Epithelial cell of esophagus (primary cell): ENCODE measurements at regions not wholly inside any gene's neighbourhood (a gene's known extent, or its start where the extent isn't known, plus 50 kb on each side); places are given as distances from the start of the nearest gene placed in this dataset.

Experiments used
- DNase-seq: peaks from one replicate; pipeline ENCODE4 v3.0.0; 2010; ENCODE audit warnings: low read depth
- H3K4me3 ChIP-seq: 2 replicates; pipeline ENCODE4 v1.5.1; 2011; ENCODE audit warnings: mild to moderate bottlenecking, low read length, control low read depth
- CTCF ChIP-seq: IDR thresholded peaks from 2 replicates; pipeline ENCODE4 v1.5.1; 2011; ENCODE audit warnings: low read depth, mild to moderate bottlenecking, low read length, control low read depth, inconsistent platforms; ENCODE audit not compliant: insufficient read depth; ENCODE audit errors: missing control alignments

- H3K4me3 ChIP-seq, result no peak overlapping the region
- no peak for TF ChIP-seq CTCF
- no peak for DNase-seq
Measured at GRCh38 chr5:158007336-158007735, 148.4 kb upstream of the CLINT1 start.

- no peak for TF ChIP-seq CTCF
- DNase-seq, result peak; percentile 73
- H3K4me3 ChIP-seq, result no peak overlapping the region
Measured at GRCh38 chr5:157999696-158000095, 140.8 kb upstream of the CLINT1 start.

- DNase-seq, result peak; percentile 90
- no peak overlapping the region for H3K4me3 ChIP-seq
- TF ChIP-seq CTCF, result no peak
Measured at GRCh38 chr5:157997991-157998504, 139.1 kb upstream of the CLINT1 start.

- peak; percentile 76 for TF ChIP-seq CTCF
- H3K4me3 ChIP-seq, result no peak overlapping the region
- peak; percentile 78 for DNase-seq
Measured at GRCh38 chr5:157994906-157995519, 136.1 kb upstream of the CLINT1 start.

- no peak overlapping the region for H3K4me3 ChIP-seq
- DNase-seq, result no peak
- no peak for TF ChIP-seq CTCF
Measured at GRCh38 chr5:157993986-157994691, 135.2 kb upstream of the CLINT1 start.

GRCh38 chr5:157993201-157993600 is 134.3 kb upstream of the CLINT1 start:
- no peak overlapping the region for H3K4me3 ChIP-seq
- no peak for TF ChIP-seq CTCF
- no peak for DNase-seq
